ENCODE measurements at regions not wholly inside any gene's neighbourhood (a gene's known extent, or its start where the extent isn't known, plus 50 kb on each side); places are given as distances from the start of the nearest gene placed in this dataset.

GRCh38 chr5:4540375-4541173, 599.6 kb upstream of the ADAMTS16 start:
- DNase-seq = no peak

- no peak for DNase-seq
Observed at GRCh38 chr5:4541334-4541733, 598.8 kb upstream of the ADAMTS16 start.

- no peak for DNase-seq
Observed at GRCh38 chr5:4542145-4542778, 597.9 kb upstream of the ADAMTS16 start.

- no peak for DNase-seq
Observed at GRCh38 chr5:4544049-4544670, 596.0 kb upstream of the ADAMTS16 start.

GRCh38 chr5:4547547-4547946, 592.6 kb upstream of the ADAMTS16 start:
- DNase-seq = no peak

GRCh38 chr5:4548341-4548740, 591.8 kb upstream of the ADAMTS16 start:
- DNase-seq = no peak

GRCh38 chr5:4549351-4549750, 590.8 kb upstream of the ADAMTS16 start:
- no peak for DNase-seq

- DNase-seq = no peak
Observed at GRCh38 chr5:4551034-4551433, 589.1 kb upstream of the ADAMTS16 start.

GRCh38 chr5:4553130-4553529, 587.0 kb upstream of the ADAMTS16 start:
- DNase-seq = no peak

- DNase-seq = no peak
Observed at GRCh38 chr5:4553978-4554377, 586.2 kb upstream of the ADAMTS16 start.

GRCh38 chr5:4555725-4556285, 584.3 kb upstream of the ADAMTS16 start:
- no peak for DNase-seq

- DNase-seq = no peak
Observed at GRCh38 chr5:4561403-4561802, 578.7 kb upstream of the ADAMTS16 start.

GRCh38 chr5:4563400-4563799, 576.7 kb upstream of the ADAMTS16 start:
- no peak for DNase-seq

GRCh38 chr5:4570047-4570995, 569.8 kb upstream of the ADAMTS16 start:
- no peak for DNase-seq

- no peak for DNase-seq
Observed at GRCh38 chr5:4571248-4571948, 568.7 kb upstream of the ADAMTS16 start.

GRCh38 chr5:4572311-4573100, 567.6 kb upstream of the ADAMTS16 start:
- DNase-seq = no peak

- DNase-seq = no peak
Observed at GRCh38 chr5:4575608-4576007, 564.5 kb upstream of the ADAMTS16 start.

- no peak for DNase-seq
Observed at GRCh38 chr5:4576161-4576748, 563.9 kb upstream of the ADAMTS16 start.

- DNase-seq = no peak
Observed at GRCh38 chr5:4576908-4577307, 563.2 kb upstream of the ADAMTS16 start.

- no peak for DNase-seq
Observed at GRCh38 chr5:4579679-4580078, 560.5 kb upstream of the ADAMTS16 start.

- no peak for DNase-seq
Observed at GRCh38 chr5:4580772-4581171, 559.4 kb upstream of the ADAMTS16 start.
